Fibroblast of villous mesenchyme (primary cell): ENCODE measurements at regions not wholly inside any gene's neighbourhood (a gene's known extent, or its start where the extent isn't known, plus 50 kb on each side); places are given as distances from the start of the nearest gene placed in this dataset.

ENCODE experiments used
- DNase-seq: peaks from one replicate; pipeline ENCODE4 v3.0.0-alpha.2; 2010; ENCODE audit warnings: low read depth
- H3K4me3 ChIP-seq: 2 replicates; pipeline ENCODE4 v1.5.1; 2011; ENCODE audit warnings: low read depth, mild to moderate bottlenecking, low read length
- CTCF ChIP-seq: IDR thresholded peaks from 2 replicates; pipeline ENCODE4 v1.5.1; 2012; ENCODE audit warnings: low read depth, mild to moderate bottlenecking, low read length; ENCODE audit not compliant: insufficient read depth

GRCh38 chr22:48751539-48752437 lies 1075.9 kb downstream of the BRD1 start:
- TF ChIP-seq CTCF: no peak
- no peak for DNase-seq
- no peak overlapping the region for H3K4me3 ChIP-seq

DNA sequence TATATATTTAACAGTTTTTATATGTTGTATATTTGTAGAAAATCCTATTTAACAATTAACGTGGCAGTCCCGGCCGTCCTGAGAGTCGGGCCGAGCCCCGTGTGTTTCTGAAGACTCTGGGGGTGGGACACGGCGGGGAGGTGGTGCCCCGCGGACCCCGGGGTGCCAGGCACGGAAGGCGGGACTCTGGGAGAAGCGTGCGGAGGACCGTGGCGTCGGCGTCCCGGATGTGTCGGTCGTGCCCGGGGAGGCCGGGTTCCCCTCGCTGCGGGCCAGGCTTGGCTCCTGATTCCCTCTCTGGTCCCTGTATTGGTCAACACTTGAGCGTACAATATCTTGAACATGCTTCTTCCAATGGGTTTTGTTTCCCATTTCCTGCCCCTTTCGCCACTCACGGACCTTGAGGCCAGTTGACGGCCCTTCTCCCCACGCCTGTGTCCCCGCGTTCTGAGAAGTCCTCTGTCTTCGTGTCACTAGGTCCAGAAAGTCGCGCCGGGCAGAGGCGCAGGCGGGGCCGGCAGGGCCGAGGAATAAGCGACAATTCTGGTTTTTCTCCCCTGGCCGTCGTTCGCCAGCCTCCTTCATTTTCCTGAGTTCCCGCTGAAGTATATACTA lies 1076.7 kb downstream of the BRD1 start:
- H3K4me3 ChIP-seq: no peak overlapping the region
- no peak for DNase-seq
- TF ChIP-seq CTCF: no peak

- DNase-seq: no peak
- no peak overlapping the region for H3K4me3 ChIP-seq
- TF ChIP-seq CTCF: no peak
These were observed 1077.4 kb downstream of the BRD1 start for GRCh38 chr22:48750282-48750681.

- no peak for TF ChIP-seq CTCF
- H3K4me3 ChIP-seq: no peak overlapping the region
- DNase-seq: no peak
These were observed 1078.0 kb downstream of the BRD1 start for GRCh38 chr22:48749555-48750227.

DNA sequence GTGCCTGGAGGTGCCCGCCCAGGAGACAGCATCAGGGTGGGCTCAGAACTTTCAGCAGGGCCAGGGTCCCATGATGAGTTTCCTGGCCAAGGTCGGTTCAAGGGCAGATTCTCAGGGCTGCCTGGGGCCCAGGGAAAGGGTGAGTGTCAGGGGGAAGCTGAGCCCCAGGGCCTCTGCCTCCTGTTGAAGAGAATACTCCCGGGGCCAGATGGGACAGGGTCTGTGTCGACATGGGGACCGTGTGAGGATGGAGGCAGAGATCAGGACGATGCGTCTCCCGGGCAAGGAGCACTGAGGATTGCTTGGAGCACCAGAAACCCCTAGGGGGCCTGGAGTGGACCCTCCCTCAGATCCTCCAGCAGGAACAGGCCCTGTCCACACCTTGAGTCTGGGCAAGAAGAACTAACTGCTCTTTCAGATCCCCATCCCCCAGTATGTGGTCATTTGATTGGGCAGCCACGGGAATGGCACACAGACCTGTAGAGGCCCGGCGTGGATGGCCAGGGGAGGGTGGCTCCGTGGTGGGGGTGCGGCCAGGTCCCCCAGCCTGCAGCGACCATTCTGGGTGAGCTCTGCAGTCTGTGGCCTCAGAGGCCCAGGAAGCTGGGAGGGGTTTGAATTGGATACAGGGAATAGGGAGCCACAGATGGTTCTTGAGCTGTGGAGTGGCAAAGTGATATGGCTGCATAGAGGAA lies 1078.7 kb downstream of the BRD1 start:
- DNase-seq: no peak
- H3K4me3 ChIP-seq: no peak overlapping the region
- TF ChIP-seq CTCF: no peak

GRCh38 chr22:48748113-48748859 lies 1079.4 kb downstream of the BRD1 start:
- DNase-seq: no peak
- no peak overlapping the region for H3K4me3 ChIP-seq

More at GRCh38 chr22:48748113-48748859, 1079.4 kb downstream of the BRD1 start:
- no peak for TF ChIP-seq CTCF
